Activated CD4-positive, alpha-beta T cell treated with anti-CD3 and anti-CD28 coated beads, Interleukin-2, Interleukin-6, amounts not matched to agents 100 ng/mL and 50 ng/mL, durations not matched to agents 16 hours and 8 hours (primary cell): ENCODE measurements at regions not wholly inside any gene's neighbourhood (a gene's known extent, or its start where the extent isn't known, plus 50 kb on each side); places are given as distances from the start of the nearest gene placed in this dataset.

Source experiments
- DNase-seq: peaks from one replicate; pipeline ENCODE4 v3.0.0-alpha.2; 2020

- DNase-seq = no peak
Observed at GRCh38 chr13:103965506-103966243, 899.5 kb upstream of the SLC10A2 start.

- DNase-seq = no peak
Observed at GRCh38 chr13:103961784-103962183, 895.6 kb upstream of the SLC10A2 start.

GRCh38 chr13:103961129-103961528, 894.9 kb upstream of the SLC10A2 start:
- DNase-seq = no peak

GRCh38 chr13:103960001-103960400, 893.8 kb upstream of the SLC10A2 start:
- DNase-seq = no peak

- DNase-seq = no peak
Observed at GRCh38 chr13:103958691-103959090, 892.5 kb upstream of the SLC10A2 start.

GRCh38 chr13:103957939-103958338, 891.7 kb upstream of the SLC10A2 start:
- DNase-seq = no peak

GRCh38 chr13:103953859-103954258, 887.6 kb upstream of the SLC10A2 start:
- DNase-seq = no peak

GRCh38 chr13:103952183-103952582, 886.0 kb upstream of the SLC10A2 start:
- no peak for DNase-seq

GRCh38 chr13:103948426-103948825, 882.2 kb upstream of the SLC10A2 start:
- no peak for DNase-seq

- no peak for DNase-seq
Observed at GRCh38 chr13:103945836-103946235, 879.6 kb upstream of the SLC10A2 start.

GRCh38 chr13:103941506-103942140, 875.4 kb upstream of the SLC10A2 start:
- DNase-seq = no peak

GRCh38 chr13:103935117-103935516, 868.9 kb upstream of the SLC10A2 start:
- no peak for DNase-seq

- DNase-seq = no peak
Observed at GRCh38 chr13:103931885-103932284, 865.7 kb upstream of the SLC10A2 start.

- DNase-seq = no peak
Observed at GRCh38 chr13:103931331-103931845, 865.2 kb upstream of the SLC10A2 start.

GRCh38 chr13:103926118-103926517, 859.9 kb upstream of the SLC10A2 start:
- no peak for DNase-seq

GRCh38 chr13:103908911-103909310, 842.7 kb upstream of the SLC10A2 start:
- no peak for DNase-seq

GRCh38 chr13:103908274-103908673, 842.1 kb upstream of the SLC10A2 start:
- no peak for DNase-seq

GRCh38 chr13:103903790-103904189, 837.6 kb upstream of the SLC10A2 start:
- DNase-seq = no peak

GRCh38 chr13:103898481-103898880, 832.3 kb upstream of the SLC10A2 start:
- DNase-seq = no peak

GRCh38 chr13:103895835-103896531, 829.8 kb upstream of the SLC10A2 start:
- DNase-seq = no peak

- DNase-seq = no peak
Observed at GRCh38 chr13:103894626-103895025, 828.4 kb upstream of the SLC10A2 start.

- DNase-seq = no peak
Observed at GRCh38 chr13:103884101-103884723, 818.0 kb upstream of the SLC10A2 start.

- DNase-seq = no peak
Observed at GRCh38 chr13:103883698-103884097, 817.5 kb upstream of the SLC10A2 start.
